SK-N-SH (cell line): ENCODE measurements at regions not wholly inside any gene's neighbourhood (a gene's known extent, or its start where the extent isn't known, plus 50 kb on each side); places are given as distances from the start of the nearest gene placed in this dataset.

Experiments used
- CTCF ChIA-PET: fragments of 300-600, 350-600 bp; formaldehyde crosslinking; extraction: SDS; loops from one replicate; lab custom pipeline; 2021; lab: Yijun Ruan, JAX
- POLR2A ChIA-PET: fragments of 350-600 bp; sonication (Branson Sonifier 250); formaldehyde crosslinking; extraction: SDS; loops from one replicate; lab custom pipeline; 2020; ENCODE audit warnings: antibody characterized with exemption, inconsistent platforms; lab: Yijun Ruan, JAX
- DNase-seq: peaks from one replicate; pipeline ENCODE4 v3.0.0; 2012
- H2AFZ ChIP-seq: fragments of 200-600 bp; sonication (generic); 2 replicates; pipeline ENCODE4 v1.8.1; 2016; ENCODE audit warnings: antibody characterized with exemption, mild to moderate bottlenecking, low read depth
- H3F3A ChIP-seq: fragments of 200-600 bp; sonication (generic); replicated peaks from 2 replicates; pipeline ENCODE3; 2016; ENCODE audit warnings: antibody characterized with exemption, mild to moderate bottlenecking; ENCODE audit not compliant: insufficient read depth
- H3K27ac ChIP-seq, 2 experiments: fragments of 200-500 bp in 1 of 2; fragments of 200-600 bp in 1 of 2; sonication (Bioruptor generic) in 1 of 2; sonication (generic), shearing (Covaris generic) in 1 of 2; 2 replicates each; pipeline versions ENCODE4 v1.5.1 to v1.6.1; 2014 to 2016; ENCODE audit warnings: low read depth in 2 of 2, inconsistent platforms in 1 of 2, low read length in 1 of 2, mild to moderate bottlenecking in 1 of 2, mixed read lengths in 1 of 2
- H3K27me3 ChIP-seq: fragments of 200-600 bp; sonication (generic), shearing (Covaris generic); 2 replicates; pipeline ENCODE4 v1.6.1; 2016; ENCODE audit warnings: mixed run types; ENCODE audit not compliant: insufficient read depth
- H3K36me3 ChIP-seq, 2 experiments: fragments of 200-500 bp in 1 of 2; fragments of 200-600 bp in 1 of 2; sonication (Bioruptor generic) in 1 of 2; sonication (generic) in 1 of 2; replicated peaks in 1 of 2; 2 replicates each; pipeline versions ENCODE3 to v1.5.1; 2014 to 2016; ENCODE audit warnings: low read length in 1 of 2, mild to moderate bottlenecking in 1 of 2; ENCODE audit not compliant: insufficient read depth in 2 of 2, control insufficient read depth in 1 of 2
- H3K4me1 ChIP-seq, 2 experiments: fragments of 200-500 bp in 1 of 2; fragments of 200-600 bp in 1 of 2; sonication (Bioruptor generic) in 1 of 2; sonication (generic), shearing (Covaris generic) in 1 of 2; 2 replicates each; pipeline versions ENCODE4 v1.5.1 to v1.6.1; 2014 to 2016; ENCODE audit warnings: low read depth in 1 of 2, low read length in 1 of 2, mixed run types in 1 of 2; ENCODE audit not compliant: insufficient read depth in 2 of 2, control insufficient read depth in 1 of 2
- H3K4me2 ChIP-seq: fragments of 200-600 bp; sonication (generic), shearing (Covaris generic); 2 replicates; pipeline ENCODE4 v1.6.1; 2017; ENCODE audit warnings: mixed run types
- H3K4me3 ChIP-seq, 2 experiments: fragments of 200-500 bp in 1 of 2; fragments of 200-600 bp in 1 of 2; sonication (Bioruptor generic) in 1 of 2; sonication (generic), shearing (Covaris generic) in 1 of 2; 2 replicates each; pipeline versions ENCODE4 v1.5.1 to v1.8.1; 2014 to 2016; ENCODE audit warnings: low read depth in 2 of 2, inconsistent platforms in 1 of 2, low read length in 1 of 2, mild to moderate bottlenecking in 1 of 2, mixed read lengths in 1 of 2, moderate library complexity in 1 of 2
- H3K79me2 ChIP-seq: fragments of 200-600 bp; sonication (generic); 2 replicates; pipeline ENCODE4 v1.8.1; 2017; ENCODE audit warnings: mild to moderate bottlenecking; ENCODE audit not compliant: insufficient read depth
- H3K9ac ChIP-seq: fragments of 200-600 bp; sonication (generic); 2 replicates; pipeline ENCODE4 v1.6.1; 2017; ENCODE audit warnings: mixed run types
- H3K9me2 ChIP-seq: fragments of 200-600 bp; sonication (generic); 2 replicates; pipeline ENCODE4 v1.6.1; 2017; ENCODE audit warnings: mixed run types
- H3K9me3 ChIP-seq: fragments of 200-600 bp; sonication (generic); 2 replicates; pipeline ENCODE4 v1.6.1; 2017; ENCODE audit warnings: mixed run types, mild to moderate bottlenecking, moderate library complexity
- H4K20me1 ChIP-seq: fragments of 200-600 bp; sonication (generic); 2 replicates; pipeline ENCODE4 v1.6.1; 2017; ENCODE audit warnings: mild to moderate bottlenecking, mixed run types; ENCODE audit not compliant: insufficient read depth
- CHD2 ChIP-seq: fragments of 150-350 bp; IDR thresholded peaks from 2 replicates; pipeline ENCODE4 v1.6.1; 2018; ENCODE audit warnings: low read length; ENCODE audit not compliant: partially characterized antibody
- GATA2 ChIP-seq: sonication (generic); formaldehyde crosslinking; IDR thresholded peaks from 2 replicates; pipeline ENCODE4 v1.5.0; 2020; ENCODE audit warnings: mild to moderate bottlenecking, missing genetic modification reagents
- MXI1 ChIP-seq: IDR thresholded peaks from 2 replicates; pipeline ENCODE4 v1.6.1; 2012; ENCODE audit warnings: mild to moderate bottlenecking, low read depth, low read length, improper control_type of control experiment
- RAD21 ChIP-seq: IDR thresholded peaks from 2 replicates; pipeline ENCODE4 v1.6.1; 2012; ENCODE audit warnings: mild to moderate bottlenecking, low read length
- REST ChIP-seq: IDR thresholded peaks from 2 replicates; pipeline ENCODE4 v1.6.1; 2012; ENCODE audit warnings: mild to moderate bottlenecking, low read depth, low read length, moderate library complexity
- WGBS: methylation state at CpG from one replicate; pipeline ENCODE4 v1.1.6; 2017; ENCODE audit warnings: low lambda C conversion rate; 5-methylcytosine and 5-hydroxymethylcytosine counted together
- TF ChIP-seq, protein P1 (sequence below): IDR thresholded peaks from 2 replicates; pipeline ENCODE4 v1.4.0; 2012; ENCODE audit warnings: low read depth, borderline replicate concordance

GRCh38 chr5:171701100-171701541 lies 84.5 kb upstream of the SMIM23 start:
- no peaks in the 10 kb centered on the region for H3F3A ChIP-seq
- no peaks in the 10 kb centered on the region for H3K79me2 ChIP-seq
- TF ChIP-seq MXI1 (no peak), GATA2 (CRISPR knock-in tag) (no peak), CHD2 (no peak), REST (no peak)
- no peak overlapping the region for H3K4me2 ChIP-seq
- H3K36me3 ChIP-seq = no peaks in the 10 kb centered on the region
- H3K4me3 ChIP-seq = no peak overlapping the region
- no peak overlapping the region for H3K9ac ChIP-seq
- H3K9me3 ChIP-seq = no peaks in the 10 kb centered on the region
- 76% methylated on average over 10 of the region's 10 CpGs for WGBS
- ChIA-PET POLR2A (no interaction called here), CTCF (no interaction called here)
- DNase-seq = no peak
- no peak overlapping the region for H2AFZ ChIP-seq
- H3K27ac ChIP-seq = no peak overlapping the region
- no peaks in the 10 kb centered on the region; the same call in 1 of the 2 replicates for H3K27me3 ChIP-seq
- no peaks in the 10 kb centered on the region for H4K20me1 ChIP-seq
- H3K9me2 ChIP-seq = no peaks in the 10 kb centered on the region
- H3K4me1 ChIP-seq = no peaks in the 10 kb centered on the region; a peak in 1 of 4 replicates

DNA sequence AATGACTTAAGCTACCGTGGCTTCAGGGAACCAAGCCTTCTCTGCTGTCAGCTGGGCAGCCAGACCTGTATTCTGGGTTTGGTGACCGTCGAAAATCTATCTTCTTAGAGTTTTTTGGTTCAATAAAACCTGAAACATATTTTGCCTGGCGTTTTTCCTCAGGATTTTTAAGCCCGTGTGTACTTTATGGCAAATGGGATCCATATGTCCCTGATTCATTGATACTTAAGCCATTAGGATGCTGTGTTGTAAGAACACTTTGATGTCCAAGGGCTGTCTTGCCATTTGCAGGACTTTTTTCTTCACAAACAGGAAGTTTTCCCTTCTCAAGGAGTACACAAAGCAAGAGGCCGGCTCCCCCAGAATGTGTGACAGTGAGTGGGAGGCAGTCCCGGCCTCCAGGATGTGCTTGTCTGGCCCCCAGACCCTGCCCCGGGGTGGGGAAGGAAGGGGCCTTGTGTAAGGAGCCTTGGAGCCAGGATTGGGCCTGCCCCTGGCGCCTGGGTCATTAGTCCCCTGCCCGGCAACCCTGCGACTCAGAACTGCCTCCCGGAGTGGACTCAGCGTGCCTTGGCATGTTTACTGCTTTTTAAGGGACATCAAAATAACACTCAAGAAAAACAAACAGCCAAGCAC lies 83.4 kb upstream of the SMIM23 start:
- POLR2A ChIA-PET = no interaction called here
- Histone ChIP-seq H3K27ac (no peak overlapping the region), H3K4me3 (no peak overlapping the region), H2AFZ (no peak overlapping the region), H4K20me1 (no peaks in the 10 kb centered on the region), H3K9me2 (no peaks in the 10 kb centered on the region), H3K4me1 (no peaks in the 10 kb centered on the region; a peak in 1 of 4 replicates), H3F3A (no peaks in the 10 kb centered on the region), H3K27me3 (peaks cover 4% of the 10 kb centered on the region; the same call in 1 of the 2 replicates), H3K36me3 (no peaks in the 10 kb centered on the region), H3K9me3 (no peaks in the 10 kb centered on the region), H3K79me2 (no peaks in the 10 kb centered on the region), H3K9ac (no peak overlapping the region), H3K4me2 (no peak overlapping the region)
- no peak for DNase-seq
- CTCF ChIA-PET = no interaction called here
- WGBS = 58% methylated on average over 8 of the region's 13 CpGs
- no peak for TF ChIP-seq GATA2 (CRISPR knock-in tag)
- no peak for TF ChIP-seq RAD21
- TF ChIP-seq, protein P1, sequence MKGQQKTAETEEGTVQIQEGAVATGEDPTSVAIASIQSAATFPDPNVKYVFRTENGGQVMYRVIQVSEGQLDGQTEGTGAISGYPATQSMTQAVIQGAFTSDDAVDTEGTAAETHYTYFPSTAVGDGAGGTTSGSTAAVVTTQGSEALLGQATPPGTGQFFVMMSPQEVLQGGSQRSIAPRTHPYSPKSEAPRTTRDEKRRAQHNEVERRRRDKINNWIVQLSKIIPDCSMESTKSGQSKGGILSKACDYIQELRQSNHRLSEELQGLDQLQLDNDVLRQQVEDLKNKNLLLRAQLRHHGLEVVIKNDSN = no peak
